Choroid plexus epithelial cell (primary cell): ENCODE measurements at regions not wholly inside any gene's neighbourhood (a gene's known extent, or its start where the extent isn't known, plus 50 kb on each side); places are given as distances from the start of the nearest gene placed in this dataset.

Experiments used
- DNase-seq: peaks from one replicate; pipeline ENCODE4 v3.0.0-alpha.2; 2010; ENCODE audit warnings: low read depth
- H3K4me3 ChIP-seq: 2 replicates; pipeline ENCODE4 v1.5.1; 2011; ENCODE audit warnings: low read depth, mild to moderate bottlenecking, control low read depth, low read length, moderate library complexity
- TF ChIP-seq, protein P1 (sequence below): conservative IDR thresholded peaks from 2 replicates; pipeline ENCODE4 v1.5.1; 2011; ENCODE audit warnings: low read depth, mild to moderate bottlenecking, control low read depth, inconsistent platforms, low read length, moderate library complexity

DNA sequence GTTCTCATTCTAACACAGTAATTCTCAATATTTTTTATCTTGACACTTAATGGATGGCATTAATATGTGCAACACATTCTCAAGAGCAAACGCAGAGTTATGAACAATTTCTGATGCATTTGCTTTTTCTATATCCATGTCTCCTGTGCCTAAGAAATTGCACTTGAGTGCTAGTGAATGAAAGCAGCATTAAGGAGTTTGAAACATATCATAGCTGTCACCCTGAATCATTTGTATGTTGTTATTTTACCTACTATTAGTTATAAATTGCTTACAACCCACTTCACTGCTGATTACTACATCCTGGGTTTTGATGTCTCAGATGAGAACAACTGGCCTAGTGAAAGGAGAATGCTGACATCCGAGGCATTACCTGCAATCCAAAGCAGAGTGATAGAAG lies 387.3 kb downstream of the RASEF start:
- TF ChIP-seq, protein P1, sequence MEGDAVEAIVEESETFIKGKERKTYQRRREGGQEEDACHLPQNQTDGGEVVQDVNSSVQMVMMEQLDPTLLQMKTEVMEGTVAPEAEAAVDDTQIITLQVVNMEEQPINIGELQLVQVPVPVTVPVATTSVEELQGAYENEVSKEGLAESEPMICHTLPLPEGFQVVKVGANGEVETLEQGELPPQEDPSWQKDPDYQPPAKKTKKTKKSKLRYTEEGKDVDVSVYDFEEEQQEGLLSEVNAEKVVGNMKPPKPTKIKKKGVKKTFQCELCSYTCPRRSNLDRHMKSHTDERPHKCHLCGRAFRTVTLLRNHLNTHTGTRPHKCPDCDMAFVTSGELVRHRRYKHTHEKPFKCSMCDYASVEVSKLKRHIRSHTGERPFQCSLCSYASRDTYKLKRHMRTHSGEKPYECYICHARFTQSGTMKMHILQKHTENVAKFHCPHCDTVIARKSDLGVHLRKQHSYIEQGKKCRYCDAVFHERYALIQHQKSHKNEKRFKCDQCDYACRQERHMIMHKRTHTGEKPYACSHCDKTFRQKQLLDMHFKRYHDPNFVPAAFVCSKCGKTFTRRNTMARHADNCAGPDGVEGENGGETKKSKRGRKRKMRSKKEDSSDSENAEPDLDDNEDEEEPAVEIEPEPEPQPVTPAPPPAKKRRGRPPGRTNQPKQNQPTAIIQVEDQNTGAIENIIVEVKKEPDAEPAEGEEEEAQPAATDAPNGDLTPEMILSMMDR, result no peak
- H3K4me3 ChIP-seq, result no peak overlapping the region
- no peak for DNase-seq

DNA sequence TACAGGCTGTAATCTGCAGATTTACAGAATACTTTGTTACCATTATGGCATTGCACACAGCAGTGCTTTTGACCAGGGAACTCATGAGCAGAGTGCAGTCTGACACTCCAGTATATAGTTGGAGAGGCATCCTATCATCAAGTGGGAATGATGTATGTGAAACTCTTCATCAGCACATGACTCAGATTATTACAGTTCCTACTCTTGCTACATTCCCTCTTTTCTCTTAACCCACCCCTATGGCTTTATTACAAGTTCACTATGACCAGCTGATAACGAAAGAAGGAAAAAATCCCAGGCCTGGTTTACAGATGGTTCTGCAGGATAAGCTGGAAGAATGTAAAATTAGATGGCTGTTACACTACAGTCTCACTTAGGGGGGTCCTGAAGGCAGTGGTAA lies 385.9 kb downstream of the RASEF start:
- no peak for DNase-seq
- H3K4me3 ChIP-seq, result no peak overlapping the region
- TF ChIP-seq, protein P1, result no peak

DNA sequence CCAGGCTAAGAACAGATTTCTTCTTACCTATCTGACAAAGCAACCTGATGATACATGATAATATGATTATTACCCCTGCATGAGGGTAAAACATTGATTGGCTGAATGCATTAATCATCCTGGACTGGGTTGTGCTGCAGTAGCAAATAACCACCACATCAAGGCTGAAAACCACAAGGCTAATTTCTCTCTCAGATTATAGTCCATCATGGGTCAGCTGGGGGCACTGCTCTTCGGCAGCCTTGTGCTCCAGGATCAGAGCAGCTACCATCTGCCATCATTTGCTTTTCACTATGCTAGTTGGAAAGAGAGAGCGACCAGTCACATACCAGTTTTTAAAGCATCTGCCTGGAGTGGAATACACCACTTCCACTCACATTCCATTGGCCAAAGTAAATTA lies 383.5 kb downstream of the RASEF start:
- no peak overlapping the region for H3K4me3 ChIP-seq
- TF ChIP-seq, protein P1, result no peak
- no peak for DNase-seq

GRCh38 chr9:82680179-82680935 lies 382.6 kb downstream of the RASEF start:
- DNase-seq, result no peak
- TF ChIP-seq, protein P1, result no peak
- no peak overlapping the region for H3K4me3 ChIP-seq

DNA sequence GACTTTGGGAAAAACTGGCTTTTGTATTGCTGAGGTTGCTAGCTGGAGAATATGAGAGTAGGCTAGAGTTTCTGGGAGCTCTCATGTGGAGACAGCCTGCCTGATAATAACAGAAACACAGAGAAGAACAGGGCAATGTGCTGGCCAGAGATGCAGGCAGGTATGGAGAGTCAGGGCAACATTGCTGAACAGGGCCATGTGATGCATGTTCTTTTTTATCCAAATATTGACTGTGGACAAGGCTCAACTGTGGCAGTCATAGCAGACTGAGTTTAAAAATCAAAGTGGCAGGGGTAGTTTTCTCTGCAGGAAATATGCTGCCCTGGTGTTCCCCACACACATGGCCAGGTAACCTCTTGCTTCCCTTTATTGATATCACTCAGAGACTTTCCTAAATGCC lies 381.1 kb downstream of the RASEF start:
- DNase-seq, result no peak
- TF ChIP-seq, protein P1, result no peak
- H3K4me3 ChIP-seq, result no peak overlapping the region

DNA sequence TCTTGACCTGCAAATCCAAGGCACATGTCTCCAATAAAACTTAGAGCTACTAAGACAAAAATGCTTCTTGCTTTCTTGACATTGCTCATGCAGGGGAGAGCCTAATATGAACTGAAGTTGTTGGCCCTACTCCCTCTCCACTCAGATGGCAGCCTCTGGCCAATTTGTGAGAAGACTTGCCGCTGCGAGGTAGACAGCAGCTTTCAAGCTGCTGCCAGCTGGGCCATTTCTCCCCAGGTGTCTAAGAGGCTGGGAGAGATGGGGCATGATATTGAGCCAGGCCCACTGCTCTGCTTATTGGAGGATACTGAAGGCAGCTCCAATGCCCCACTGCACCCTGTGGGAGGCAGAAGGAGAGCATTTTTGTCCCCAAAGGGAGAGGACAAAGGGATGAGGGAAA lies 380.5 kb downstream of the RASEF start:
- TF ChIP-seq, protein P1, result no peak
- no peak overlapping the region for H3K4me3 ChIP-seq

DNA sequence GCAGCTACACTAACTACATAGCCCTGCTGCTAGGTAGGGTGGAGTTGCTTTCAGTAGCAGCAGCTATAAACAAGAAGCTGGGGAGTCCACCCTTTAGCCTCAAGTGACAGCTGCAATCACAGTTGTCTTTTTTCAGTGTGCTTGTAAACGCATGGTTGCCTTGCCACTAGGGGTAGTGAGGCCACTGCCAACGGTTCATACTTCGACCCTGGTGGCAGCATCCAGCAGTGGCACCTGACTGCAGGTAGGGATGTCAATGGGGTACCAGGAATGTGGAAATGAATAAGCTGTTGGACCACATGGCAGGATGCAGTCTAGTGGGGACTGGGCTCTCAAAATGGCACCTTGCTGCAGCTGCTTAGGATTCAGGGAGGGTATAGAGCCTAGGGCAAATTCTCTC lies 367.2 kb downstream of the RASEF start:
- TF ChIP-seq, protein P1, result no peak
- DNase-seq, result no peak
- no peak overlapping the region for H3K4me3 ChIP-seq

More for the DNA sequence above, 380.5 kb downstream of the RASEF start:
- DNase-seq, result no peak
